ELF-1 (cell line): ENCODE measurements at regions not wholly inside any gene's neighbourhood (a gene's known extent, or its start where the extent isn't known, plus 50 kb on each side); places are given as distances from the start of the nearest gene placed in this dataset.
"Not testable (repeated sequence)": the region's sequence is repeated elsewhere in the genome, so short reads cannot be mapped to it uniquely, and the experiment has no call there.

Experiments used
- DNase-seq: peaks from one replicate; pipeline ENCODE4 v3.0.0-alpha.2; 2016; ENCODE audit warnings: low read depth, low spot score

DNA sequence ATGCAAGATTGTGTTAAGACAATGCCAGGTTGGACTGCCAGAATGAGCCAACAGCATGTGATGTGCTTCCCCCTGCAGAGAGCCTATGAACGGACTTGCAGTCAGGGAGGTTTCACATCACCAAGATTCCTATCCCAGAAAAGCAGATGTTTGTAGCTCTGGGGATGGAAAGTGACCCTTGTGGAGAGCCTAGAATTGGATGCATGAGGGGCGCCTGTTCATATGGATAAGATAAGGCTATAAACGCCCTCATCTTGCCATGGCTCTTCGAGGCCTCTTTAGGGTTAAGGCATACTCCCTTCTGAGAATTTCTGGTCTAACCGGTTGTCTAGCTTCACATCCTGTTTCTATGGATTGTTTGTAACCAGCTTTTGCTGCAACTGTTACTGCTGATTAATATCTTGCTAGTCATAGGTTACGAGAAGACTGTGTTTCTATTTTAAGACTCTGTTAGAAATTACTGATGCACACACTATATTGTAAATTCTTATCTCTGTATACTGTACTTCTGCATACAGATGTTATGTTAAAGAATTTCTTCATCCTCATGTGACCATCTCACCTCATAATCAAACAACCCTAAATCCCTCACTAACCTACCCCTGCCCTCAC is 295.8 kb downstream of the PTGER3 start:
- DNase-seq, result not testable (repeated sequence)

- no peak for DNase-seq
Measured at GRCh38 chr1:70754701-70755100, 292.9 kb downstream of the PTGER3 start.

- DNase-seq, result no peak
Measured at GRCh38 chr1:70760154-70760553, 287.5 kb downstream of the PTGER3 start.

GRCh38 chr1:70762386-70762785 is 285.2 kb downstream of the PTGER3 start:
- DNase-seq, result no peak

- DNase-seq, result no peak
Measured at GRCh38 chr1:70764747-70765146, 282.9 kb downstream of the PTGER3 start.

GRCh38 chr1:70767377-70767776 is 280.2 kb downstream of the PTGER3 start:
- no peak for DNase-seq

- DNase-seq, result no peak
Measured at GRCh38 chr1:70768216-70768615, 279.4 kb downstream of the PTGER3 start.

DNA sequence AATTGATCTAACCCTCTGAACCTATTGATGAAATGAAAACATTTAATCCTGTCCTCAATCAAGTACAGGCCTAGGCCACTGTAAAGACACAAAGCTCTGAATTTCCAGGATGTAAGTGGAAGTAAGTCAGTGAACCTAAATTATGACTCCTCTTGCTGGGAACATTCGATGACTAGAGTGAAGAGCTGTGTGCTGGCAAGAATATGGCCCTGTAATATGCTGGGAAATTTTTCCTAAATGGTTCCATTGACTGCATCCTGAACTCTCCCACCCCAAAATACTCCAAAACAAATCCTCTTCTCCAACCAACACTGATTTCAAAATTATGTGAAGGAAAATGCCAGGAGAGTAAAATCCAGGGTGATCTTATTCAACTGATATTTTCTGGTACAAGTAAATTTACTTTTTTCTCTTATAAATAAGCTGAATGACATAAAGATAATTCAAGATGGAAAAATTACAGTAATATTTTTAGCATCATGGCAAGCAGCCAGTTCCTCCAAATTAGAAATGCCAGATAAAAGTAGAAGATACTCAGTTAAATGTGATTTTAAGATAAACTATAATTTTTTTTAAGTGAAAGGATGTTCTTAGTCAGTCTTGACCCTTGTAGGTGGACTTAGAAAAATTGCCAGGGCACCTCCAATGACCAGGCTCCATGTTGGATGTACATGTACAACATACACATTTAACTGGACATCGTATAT is 269.4 kb downstream of the PTGER3 start:
- DNase-seq, result no peak

DNA sequence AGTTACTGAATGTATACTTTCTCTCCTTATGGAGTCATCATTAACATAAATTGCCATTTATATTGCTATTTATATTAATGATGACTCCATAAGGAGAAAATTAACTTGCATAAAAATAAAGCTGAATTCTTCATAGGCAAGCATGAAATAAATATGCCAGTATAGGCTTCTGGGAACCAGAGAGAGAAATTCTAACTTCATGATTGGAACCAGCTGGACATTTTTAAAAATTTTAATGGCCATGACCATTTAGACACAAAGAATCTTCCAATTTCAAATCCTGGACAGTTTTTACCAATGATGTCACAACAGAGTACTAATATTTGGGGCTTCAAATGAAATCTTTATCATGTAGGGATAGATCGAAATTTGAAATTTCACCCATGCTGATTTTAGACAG is 268.7 kb downstream of the PTGER3 start:
- no peak for DNase-seq

GRCh38 chr1:70779571-70779970 is 268.0 kb downstream of the PTGER3 start:
- DNase-seq, result no peak

GRCh38 chr1:70785287-70785686 is 262.3 kb downstream of the PTGER3 start:
- no peak for DNase-seq

- DNase-seq, result no peak
Measured at GRCh38 chr1:70790232-70790923, 257.2 kb downstream of the PTGER3 start.

GRCh38 chr1:70795064-70795463 is 252.6 kb downstream of the PTGER3 start:
- DNase-seq, result not testable (repeated sequence)

GRCh38 chr1:70796298-70796697 is 251.3 kb downstream of the PTGER3 start:
- not testable (repeated sequence) for DNase-seq

DNA sequence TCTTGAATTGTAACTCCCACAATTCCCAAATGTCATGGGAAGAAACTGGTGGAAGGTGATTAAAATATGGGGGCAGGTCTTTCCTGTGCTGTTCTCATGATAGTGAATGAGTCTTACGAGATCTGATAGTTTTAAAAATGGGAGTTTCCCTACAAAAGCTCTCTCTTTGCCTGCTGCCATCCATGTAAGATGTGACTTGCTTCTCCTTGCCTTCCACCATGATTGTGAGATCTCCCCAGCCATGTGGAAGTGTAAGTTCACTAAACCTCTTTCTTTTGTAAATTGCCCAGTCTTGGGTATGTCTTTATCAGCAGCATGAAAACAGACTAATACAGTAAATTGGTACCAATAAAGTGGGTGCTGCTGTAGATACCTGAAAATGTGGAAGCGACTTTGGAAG is 245.0 kb downstream of the PTGER3 start:
- not testable (repeated sequence) for DNase-seq

DNA sequence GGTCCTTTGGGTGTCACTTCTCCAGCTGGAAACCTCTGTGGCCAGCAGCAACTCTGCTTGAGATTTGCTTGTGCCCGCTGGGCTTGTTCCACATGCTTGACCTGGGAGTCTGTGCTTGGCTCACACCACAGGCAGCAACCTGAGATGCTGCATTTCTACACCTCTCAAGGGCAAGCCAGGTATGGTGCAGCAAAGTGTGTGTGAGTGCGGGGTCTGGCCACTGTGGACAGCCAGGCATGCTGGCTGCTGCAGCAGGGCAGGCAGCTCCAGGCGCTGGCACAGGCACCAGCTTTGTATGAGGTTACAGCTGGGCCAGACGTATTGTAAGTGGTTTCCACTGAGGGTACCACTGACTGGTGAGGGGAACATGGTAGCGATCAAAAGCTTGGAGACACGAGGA is 242.0 kb downstream of the PTGER3 start:
- no peak for DNase-seq

DNA sequence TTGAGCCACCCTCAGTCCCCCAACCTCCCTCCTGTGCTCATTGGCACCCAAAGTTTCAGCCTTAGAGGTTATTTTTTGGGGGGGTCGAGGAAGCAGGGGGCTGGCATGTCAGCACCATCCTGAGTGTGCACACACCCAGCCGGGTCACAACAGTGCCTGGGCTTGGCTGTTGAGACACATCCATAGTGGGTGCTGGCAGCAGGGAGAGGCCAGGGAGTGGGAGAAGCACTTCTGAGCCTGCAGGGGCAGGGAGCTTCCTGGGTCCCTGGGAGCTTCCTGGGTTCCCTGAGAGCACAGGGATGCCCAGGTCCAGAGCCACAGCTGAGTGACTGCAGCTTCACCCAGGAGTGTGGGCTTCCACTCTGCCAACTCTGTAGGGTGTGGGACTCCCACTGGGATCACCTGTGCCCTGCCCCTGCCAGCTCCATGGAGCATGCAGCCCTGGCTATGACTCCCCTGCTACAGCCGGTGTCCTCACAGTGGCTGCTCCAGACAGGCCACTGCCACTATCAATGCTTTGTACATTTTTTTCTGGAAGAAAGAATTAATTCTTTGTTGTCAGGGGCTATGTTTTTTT is 240.4 kb downstream of the PTGER3 start:
- no peak for DNase-seq

DNA sequence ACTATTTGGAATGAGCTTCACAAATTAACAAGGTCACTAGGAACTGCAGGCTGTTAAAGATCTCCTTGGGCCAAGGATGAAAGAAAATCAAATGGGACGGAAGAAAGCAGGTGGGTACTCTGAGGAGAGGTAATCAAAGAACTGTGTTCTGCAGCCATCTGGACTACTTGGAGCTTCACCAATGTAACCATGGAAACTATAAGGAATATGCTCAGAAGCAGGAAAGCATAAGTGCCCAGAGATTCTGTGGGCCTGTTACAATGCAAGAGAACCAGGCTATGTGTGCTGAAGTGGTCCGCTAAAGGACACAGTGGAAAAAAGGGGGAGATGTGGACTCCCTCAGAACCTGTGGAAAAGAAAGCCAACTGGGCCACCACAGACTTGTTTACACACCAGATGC is 238.5 kb downstream of the PTGER3 start:
- no peak for DNase-seq

DNA sequence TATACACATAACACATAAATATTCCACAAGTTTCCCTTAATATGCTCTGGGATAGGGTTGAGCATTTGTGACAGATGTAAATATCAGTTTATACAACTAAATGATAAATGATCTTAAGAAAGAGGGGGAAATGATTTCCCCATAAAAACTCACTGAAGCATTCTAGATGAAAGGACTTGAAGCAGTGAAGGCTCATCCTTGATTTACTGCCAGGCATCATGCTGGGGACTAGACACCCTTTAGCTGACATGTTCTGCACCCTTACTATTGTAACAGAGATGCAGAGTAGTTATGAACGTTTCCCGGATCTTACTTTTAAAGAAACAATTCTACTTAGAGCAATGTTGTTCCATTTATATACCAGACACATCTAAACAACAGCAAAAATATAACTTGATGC is 235.8 kb downstream of the PTGER3 start:
- DNase-seq, result no peak

GRCh38 chr1:70812442-70813109 is 235.0 kb downstream of the PTGER3 start:
- DNase-seq, result no peak

DNA sequence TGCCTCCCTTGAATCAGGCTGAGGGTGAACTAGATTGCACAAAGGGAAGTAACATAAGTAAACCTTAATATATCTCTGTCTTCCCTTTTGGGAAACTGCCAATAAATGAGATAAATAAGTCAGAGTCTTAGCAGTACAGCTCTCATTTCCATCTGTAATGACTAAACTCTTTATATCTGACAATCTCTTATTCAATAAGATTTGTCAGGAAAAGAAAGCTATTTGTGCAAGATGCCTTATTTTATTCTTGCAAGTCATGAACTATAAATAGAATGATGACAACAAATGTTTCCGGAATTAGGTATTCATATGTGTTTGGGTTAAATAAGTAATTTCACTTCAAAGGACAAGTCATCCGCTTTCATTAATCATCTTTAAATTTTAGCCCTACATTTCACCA is 229.2 kb downstream of the PTGER3 start:
- DNase-seq, result no peak

- DNase-seq, result no peak
Measured at GRCh38 chr1:70819231-70819630, 228.4 kb downstream of the PTGER3 start.
